OCI-LY1 (cell line): ENCODE measurements at regions not wholly inside any gene's neighbourhood (a gene's known extent, or its start where the extent isn't known, plus 50 kb on each side); places are given as distances from the start of the nearest gene placed in this dataset.

Source experiments
- H2AFZ ChIP-seq: fragments of 200-600 bp; sonication (generic), shearing (Covaris generic); 2 replicates; pipeline ENCODE4 v1.6.0; 2014; ENCODE audit warnings: antibody characterized with exemption, mild to moderate bottlenecking, low read length
- H3F3A ChIP-seq: fragments of 200-600 bp; sonication (generic), shearing (Covaris generic); 2 replicates; pipeline ENCODE4 v1.6.0; 2014; ENCODE audit warnings: mild to moderate bottlenecking, antibody characterized with exemption, low read length, moderate library complexity; ENCODE audit not compliant: insufficient read depth
- H3K27ac ChIP-seq: fragments of 200-600 bp; sonication (generic); 2 replicates; pipeline ENCODE4 v1.5.1; 2014; ENCODE audit warnings: low read length, mixed run types, mild to moderate bottlenecking, low read depth; ENCODE audit not compliant: poor library complexity, severe bottlenecking
- H3K27me3 ChIP-seq: fragments of 200-600 bp; sonication (generic); 2 replicates; pipeline ENCODE4 v1.6.0; 2014; ENCODE audit warnings: antibody characterized with exemption, mild to moderate bottlenecking, low read length, moderate library complexity; ENCODE audit not compliant: insufficient read depth
- H3K36me3 ChIP-seq: fragments of 200-600 bp; sonication (generic); 2 replicates; pipeline ENCODE4 v1.6.1; 2014; ENCODE audit warnings: mild to moderate bottlenecking, antibody characterized with exemption, low read length, moderate library complexity, mixed read lengths; ENCODE audit not compliant: insufficient read depth
- H3K4me1 ChIP-seq: fragments of 200-600 bp; sonication (generic); 2 replicates; pipeline ENCODE4 v1.5.1; 2014; ENCODE audit warnings: mild to moderate bottlenecking, low read length, moderate library complexity; ENCODE audit not compliant: insufficient read depth, severe bottlenecking
- H3K4me2 ChIP-seq: fragments of 200-600 bp; sonication (generic), shearing (Covaris generic); 2 replicates; pipeline ENCODE4 v1.6.1; 2014; ENCODE audit warnings: low read length
- H3K4me3 ChIP-seq: fragments of 200-600 bp; sonication (generic); 2 replicates; pipeline ENCODE4 v1.5.1; 2014; ENCODE audit warnings: low read length, low read depth, mild to moderate bottlenecking, mixed read lengths; ENCODE audit not compliant: poor library complexity, severe bottlenecking
- H3K79me2 ChIP-seq: fragments of 200-600 bp; shearing (Covaris generic); 2 replicates; pipeline ENCODE4 v1.6.1; 2016; ENCODE audit warnings: mixed run types, low read length, mixed read lengths; ENCODE audit not compliant: insufficient read depth
- H3K9ac ChIP-seq: fragments of 200-600 bp; sonication (generic), shearing (Covaris generic); 2 replicates; pipeline ENCODE4 v1.6.1; 2014; ENCODE audit warnings: mild to moderate bottlenecking, low read length, mixed read lengths
- H3K9me2 ChIP-seq: fragments of 200-600 bp; sonication (generic), shearing (Covaris generic); 2 replicates; pipeline ENCODE4 v1.6.1; 2014; ENCODE audit warnings: low read depth, mild to moderate bottlenecking, low read length, mixed read lengths
- H3K9me3 ChIP-seq: fragments of 200-600 bp; shearing (Covaris generic); 2 replicates; pipeline ENCODE4 v1.6.1; 2014; ENCODE audit warnings: low read length, mixed read lengths
- H4K20me1 ChIP-seq: fragments of 200-600 bp; sonication (generic), shearing (Covaris generic); 2 replicates; pipeline ENCODE4 v1.6.0; 2016; ENCODE audit warnings: mild to moderate bottlenecking, low read length; ENCODE audit not compliant: insufficient read depth
- CTCF ChIP-seq: fragments of 200-600 bp; sonication (generic), shearing (Covaris generic); IDR thresholded peaks from 2 replicates; pipeline ENCODE4 v1.5.1; 2017; ENCODE audit warnings: mild to moderate bottlenecking, antibody characterized with exemption, low read length, moderate library complexity, mixed read lengths
- EZH2 ChIP-seq: fragments of 200-600 bp; sonication (generic), shearing (Covaris generic); IDR thresholded peaks from 2 replicates; pipeline ENCODE4 v1.8.0; 2017; ENCODE audit warnings: borderline replicate concordance, mixed run types, mild to moderate bottlenecking, antibody characterized with exemption, low read length, moderate library complexity, mixed read lengths

- Histone ChIP-seq H3K79me2 (no peaks in the 10 kb centered on the region), H3K27me3 (no peaks in the 10 kb centered on the region), H4K20me1 (no peaks in the 10 kb centered on the region), H3K4me1 (no peaks in the 10 kb centered on the region), H3F3A (no peaks in the 10 kb centered on the region), H3K9me2 (no peaks in the 10 kb centered on the region), H3K4me3 (no peak overlapping the region), H3K4me2 (no peak overlapping the region), H3K36me3 (no peaks in the 10 kb centered on the region), H2AFZ (no peak overlapping the region), H3K9me3 (no peaks in the 10 kb centered on the region), H3K9ac (no peak overlapping the region), H3K27ac (no peak overlapping the region)
- TF ChIP-seq EZH2 (no peak), CTCF (no peak)
These were observed 91.3 kb upstream of the YPEL5 start for GRCh38 chr2:30055548-30055947.

GRCh38 chr2:30060562-30060961 lies 86.2 kb upstream of the YPEL5 start:
- Histone ChIP-seq H3K9me3 (no peaks in the 10 kb centered on the region), H3K27me3 (no peaks in the 10 kb centered on the region), H3K4me2 (no peak overlapping the region), H3K4me1 (no peaks in the 10 kb centered on the region), H3K9me2 (no peaks in the 10 kb centered on the region), H3K36me3 (no peaks in the 10 kb centered on the region), H3K9ac (no peak overlapping the region), H3K27ac (no peak overlapping the region), H2AFZ (no peak overlapping the region), H3K79me2 (no peaks in the 10 kb centered on the region), H3K4me3 (no peak overlapping the region), H3F3A (no peaks in the 10 kb centered on the region), H4K20me1 (no peaks in the 10 kb centered on the region)
- TF ChIP-seq CTCF (no peak), EZH2 (no peak)

DNA sequence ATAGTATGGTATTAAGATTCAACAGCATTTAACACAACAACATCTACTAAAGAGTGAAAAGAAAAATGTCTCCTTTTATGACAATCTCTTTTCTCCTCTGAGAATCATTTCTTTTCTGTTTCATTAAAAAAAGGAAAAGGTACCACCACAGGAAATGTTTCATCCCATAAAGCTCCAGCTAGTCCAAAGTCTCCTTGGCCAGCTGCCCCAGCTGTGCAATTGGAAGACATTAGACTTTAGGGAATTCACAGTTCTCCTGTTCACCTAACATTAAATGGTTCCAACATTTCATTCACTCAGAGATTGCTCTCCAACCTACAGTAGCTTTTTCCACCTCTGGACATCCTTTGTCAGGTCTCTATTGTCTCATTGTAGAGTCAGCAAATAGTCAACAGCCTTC lies 78.7 kb upstream of the YPEL5 start:
- Histone ChIP-seq H3K27ac (no peak overlapping the region), H3K4me3 (no peak overlapping the region), H3K4me1 (no peaks in the 10 kb centered on the region), H4K20me1 (no peaks in the 10 kb centered on the region), H3K9me2 (no peaks in the 10 kb centered on the region), H2AFZ (no peak overlapping the region), H3K9me3 (no peaks in the 10 kb centered on the region), H3K36me3 (no peaks in the 10 kb centered on the region), H3K4me2 (no peak overlapping the region), H3K27me3 (no peaks in the 10 kb centered on the region), H3K79me2 (no peaks in the 10 kb centered on the region), H3K9ac (no peak overlapping the region), H3F3A (no peaks in the 10 kb centered on the region)
- TF ChIP-seq EZH2 (no peak), CTCF (no peak)
